ENCODE measurements at regions not wholly inside any gene's neighbourhood (a gene's known extent, or its start where the extent isn't known, plus 50 kb on each side); places are given as distances from the start of the nearest gene placed in this dataset.

GRCh38 chr11:129723761-129724162 is 91.9 kb upstream of the TMEM45B start:
- no peak overlapping the region for H3K27ac Mint-ChIP-seq
- H3K36me3 ChIP-seq (replicated peaks in 1 of 2; ENCODE audit: control extremely low read depth in 1 of 2, control insufficient read depth in 1 of 2, extremely low read depth in 1 of 2, insufficient read depth in 2 of 2, low read length in 1 of 2): no peaks in the 10 kb centered on the region
- no peaks in the 10 kb centered on the region for H3K79me2 ChIP-seq (ENCODE audit: control insufficient read depth, insufficient read depth, low read length)
- H3K9ac ChIP-seq (ENCODE audit: low read length): no peak overlapping the region
- H4K20me1 ChIP-seq (ENCODE audit: control insufficient read depth, insufficient read depth, low read length, poor library complexity, severe bottlenecking): no peaks in the 10 kb centered on the region
- intact Hi-C loops (cut with micrococcal nuclease): no loop called here
- no peak overlapping the region for H3K4me2 ChIP-seq (replicated peaks; ENCODE audit: low read depth, low read length, poor library complexity, severe bottlenecking)
- WGBS (ENCODE audit: insufficient coverage): 88% methylated on average over 11 of the region's 11 CpGs
- no peak overlapping the region for H2AFZ ChIP-seq (ENCODE audit: insufficient read depth, low read depth, low read length, poor library complexity, severe bottlenecking)
- H3K4me3 Mint-ChIP-seq: no peak overlapping the region
- H3K9me3 Mint-ChIP-seq (ENCODE audit: insufficient read depth): no peaks in the 10 kb centered on the region
- H3K4me1 ChIP-seq (ENCODE audit: control insufficient read depth in 2 of 2, insufficient read depth in 2 of 2, low read length in 2 of 2): no peaks in the 10 kb centered on the region
- no peaks in the 10 kb centered on the region for H3K4me1 Mint-ChIP-seq
- POLR2A ChIA-PET: no interaction called here
- no peaks in the 10 kb centered on the region for H3K27me3 Mint-ChIP-seq
- H3K4me3 ChIP-seq (ENCODE audit: control extremely low read depth in 1 of 5, extremely low read depth in 1 of 5, insufficient read depth in 1 of 5, low read depth in 2 of 5, low read length in 4 of 5): no peak overlapping the region
- H3K27ac ChIP-seq (ENCODE audit: low read length in 2 of 2): no peak overlapping the region
- peaks cover 0 to 2% (median 0%) of the 10 kb centered on the region in 3 donors for H3K9me3 ChIP-seq (ENCODE audit: control extremely low read depth in 1 of 3, control insufficient read depth in 2 of 3, insufficient read depth in 1 of 3, low read length in 2 of 3)
- no peaks in the 10 kb centered on the region for H3K27me3 ChIP-seq (replicated peaks in 1 of 4; ENCODE audit: control extremely low read depth in 1 of 4, control insufficient read depth in 3 of 4, insufficient read depth in 4 of 4, low read length in 3 of 4)
- no peak for ATAC-seq (ENCODE audit: low read depth)
- no peak for DNase-seq
- CTCF ChIA-PET: no interaction called here
- TF ChIP-seq CTCF (IDR thresholded peaks at IDR 0.05) (no peak), EZH2 (IDR thresholded peaks at IDR 0.05; ENCODE audit: borderline replicate concordance, insufficient read depth, low read depth, low read length, poor library complexity, severe bottlenecking) (no peak)

GRCh38 chr11:129724866-129725265 is 90.8 kb upstream of the TMEM45B start:
- ATAC-seq (ENCODE audit: low read depth): no peak
- no peaks in the 10 kb centered on the region for H3K79me2 ChIP-seq (ENCODE audit: control insufficient read depth, insufficient read depth, low read length)
- peaks cover 0 to 2% (median 0%) of the 10 kb centered on the region in 3 donors for H3K9me3 ChIP-seq (ENCODE audit: control extremely low read depth in 1 of 3, control insufficient read depth in 2 of 3, insufficient read depth in 1 of 3, low read length in 2 of 3)
- no peaks in the 10 kb centered on the region for H4K20me1 ChIP-seq (ENCODE audit: control insufficient read depth, insufficient read depth, low read length, poor library complexity, severe bottlenecking)
- H3K4me3 ChIP-seq (ENCODE audit: control extremely low read depth in 1 of 5, extremely low read depth in 1 of 5, insufficient read depth in 1 of 5, low read depth in 2 of 5, low read length in 4 of 5): no peak overlapping the region
- DNase-seq: no peak
- Mint-ChIP-seq H3K4me3 (no peak overlapping the region), H3K27me3 (peaks cover 5% of the 10 kb centered on the region), H3K9me3 (ENCODE audit: insufficient read depth) (no peaks in the 10 kb centered on the region), H3K27ac (no peak overlapping the region), H3K4me1 (no peaks in the 10 kb centered on the region)
- ChIA-PET CTCF (no interaction called here), POLR2A (no interaction called here)
- no peak overlapping the region for H2AFZ ChIP-seq (ENCODE audit: insufficient read depth, low read depth, low read length, poor library complexity, severe bottlenecking)
- no peaks in the 10 kb centered on the region for H3K36me3 ChIP-seq (replicated peaks in 1 of 2; ENCODE audit: control extremely low read depth in 1 of 2, control insufficient read depth in 1 of 2, extremely low read depth in 1 of 2, insufficient read depth in 2 of 2, low read length in 1 of 2)
- H3K27ac ChIP-seq (ENCODE audit: low read length in 2 of 2): no peak overlapping the region
- intact Hi-C loops (cut with micrococcal nuclease): no loop called here
- no peaks in the 10 kb centered on the region for H3K27me3 ChIP-seq (replicated peaks in 1 of 4; ENCODE audit: control extremely low read depth in 1 of 4, control insufficient read depth in 3 of 4, insufficient read depth in 4 of 4, low read length in 3 of 4)
- TF ChIP-seq EZH2 (IDR thresholded peaks at IDR 0.05; ENCODE audit: borderline replicate concordance, insufficient read depth, low read depth, low read length, poor library complexity, severe bottlenecking): no peak
- TF ChIP-seq CTCF (IDR thresholded peaks at IDR 0.05): no peak
- no peak overlapping the region for H3K4me2 ChIP-seq (replicated peaks; ENCODE audit: low read depth, low read length, poor library complexity, severe bottlenecking)
- H3K9ac ChIP-seq (ENCODE audit: low read length): no peak overlapping the region
- WGBS (ENCODE audit: insufficient coverage): 100% methylated on average over 2 of the region's 5 CpGs
- no peaks in the 10 kb centered on the region for H3K4me1 ChIP-seq (ENCODE audit: control insufficient read depth in 2 of 2, insufficient read depth in 2 of 2, low read length in 2 of 2)

Data from B cell (primary cell).